Fibroblast of lung (primary cell): ENCODE measurements at regions not wholly inside any gene's neighbourhood (a gene's known extent, or its start where the extent isn't known, plus 50 kb on each side); places are given as distances from the start of the nearest gene placed in this dataset.
A peak's percentile ranks its signal among the peaks of the same experiment; 100 is the strongest.

Source experiments
- DNase-seq, 2 donors: peaks; one replicate each; pipeline versions ENCODE4 v3.0.0 to v3.0.0-alpha.2; 2010; ENCODE audit warnings: low read depth in 2 of 2
- H2AFZ ChIP-seq: 2 replicates; pipeline ENCODE4 v1.5.1; 2012; ENCODE audit warnings: low read length, control low read depth, inconsistent platforms
- H3K27ac ChIP-seq: 2 replicates; pipeline ENCODE4 v1.5.1; 2011; ENCODE audit warnings: low read length, control low read depth; ENCODE audit not compliant: insufficient read depth
- H3K27me3 ChIP-seq: 2 replicates; pipeline ENCODE4 v1.5.1; 2011; ENCODE audit warnings: mild to moderate bottlenecking, low read length; ENCODE audit not compliant: control insufficient read depth, insufficient read depth
- H3K36me3 ChIP-seq: 2 replicates; pipeline ENCODE4 v1.5.1; 2011; ENCODE audit warnings: low read length; ENCODE audit not compliant: control insufficient read depth, insufficient read depth
- H3K4me1 ChIP-seq: 2 replicates; pipeline ENCODE4 v1.5.1; 2011; ENCODE audit warnings: low read length; ENCODE audit not compliant: control insufficient read depth, insufficient read depth; ENCODE audit errors: extremely low read depth
- H3K4me2 ChIP-seq: 2 replicates; pipeline ENCODE4 v1.5.1; 2011; ENCODE audit warnings: low read length, control low read depth; ENCODE audit not compliant: insufficient read depth; ENCODE audit errors: extremely low read depth
- H3K4me3 ChIP-seq, 4 experiments: fragments of 200-600 bp in 1 of 4; sonication (generic) in 1 of 4; replicated peaks in 1 of 4; 2 replicates each; pipeline ENCODE4 v1.5.1; 2011 to 2016; ENCODE audit warnings: low read length in 4 of 4, low read depth in 3 of 4, mild to moderate bottlenecking in 3 of 4, control low read depth in 2 of 4, inconsistent platforms in 1 of 4, mixed read lengths in 1 of 4; ENCODE audit not compliant: insufficient read depth in 1 of 4; ENCODE audit errors: control extremely low read depth in 1 of 4
- H3K79me2 ChIP-seq: 2 replicates; pipeline ENCODE4 v1.5.1; 2012; ENCODE audit warnings: mild to moderate bottlenecking, low read length, inconsistent platforms; ENCODE audit not compliant: control insufficient read depth, insufficient read depth
- H3K9ac ChIP-seq: 2 replicates; pipeline ENCODE4 v1.5.1; 2011; ENCODE audit warnings: mild to moderate bottlenecking, low read length, control low read depth; ENCODE audit not compliant: insufficient read depth
- H3K9me3 ChIP-seq: 2 replicates; pipeline ENCODE4 v1.5.1; 2012; ENCODE audit warnings: low read depth, low read length; ENCODE audit not compliant: control insufficient read depth, insufficient read depth
- H4K20me1 ChIP-seq: 2 replicates; pipeline ENCODE4 v1.5.1; 2011; ENCODE audit warnings: low read length; ENCODE audit not compliant: control insufficient read depth, insufficient read depth; ENCODE audit errors: extremely low read depth
- CTCF ChIP-seq, 2 donors: IDR thresholded peaks in 1 of 2; conservative IDR thresholded peaks in 1 of 2; 1 replicate in 1 of 2; 2 replicates in 1 of 2; pipeline ENCODE4 v1.5.1; 2011 to 2012; ENCODE audit warnings: low read length in 2 of 2, control low read depth in 1 of 2, inconsistent platforms in 1 of 2, low read depth in 1 of 2, mild to moderate bottlenecking in 1 of 2
- EZH2 ChIP-seq: IDR thresholded peaks from 2 replicates; pipeline ENCODE4 v1.5.1; 2012; ENCODE audit warnings: low read length, control low read depth, mild to moderate bottlenecking; ENCODE audit errors: missing control alignments

- H3K9ac ChIP-seq: no peak overlapping the region
- no peaks in the 10 kb centered on the region for H3K79me2 ChIP-seq
- DNase-seq: peak; percentile 86 to 92
- H3K4me3 ChIP-seq: no peak overlapping the region
- peak overlapping the region; percentile 1 for H3K4me2 ChIP-seq
- no peak overlapping the region for H2AFZ ChIP-seq
- no peaks in the 10 kb centered on the region for H3K9me3 ChIP-seq
- no peaks in the 10 kb centered on the region for H3K27me3 ChIP-seq
- peak overlapping the region; percentile 37 for H3K27ac ChIP-seq
- H3K36me3 ChIP-seq: no peaks in the 10 kb centered on the region
- H3K4me1 ChIP-seq: peaks cover 3% of the 10 kb centered on the region
- H4K20me1 ChIP-seq: no peaks in the 10 kb centered on the region
- TF ChIP-seq CTCF (conservative IDR thresholded peaks at IDR 0.05 in 1 of 2, IDR thresholded peaks at IDR 0.05 in 1 of 2; ENCODE audit: low read depth in 1 of 2, low read length in 2 of 2): no peak
- no peak for TF ChIP-seq EZH2
Measured at GRCh38 chr6:132190815-132191175, 210.5 kb downstream of the MOXD1 start.

GRCh38 chr6:132190097-132190814 lies 211.0 kb downstream of the MOXD1 start:
- no peak overlapping the region for H3K4me3 ChIP-seq
- H3K27me3 ChIP-seq: no peaks in the 10 kb centered on the region
- DNase-seq: peak; percentile 43 to 78
- H4K20me1 ChIP-seq: no peaks in the 10 kb centered on the region
- H2AFZ ChIP-seq: no peak overlapping the region
- TF ChIP-seq EZH2: no peak
- TF ChIP-seq CTCF (conservative IDR thresholded peaks at IDR 0.05 in 1 of 2, IDR thresholded peaks at IDR 0.05 in 1 of 2; ENCODE audit: low read depth in 1 of 2, low read length in 2 of 2): no peak
- H3K27ac ChIP-seq: peak overlapping the region; percentile 37
- no peaks in the 10 kb centered on the region for H3K9me3 ChIP-seq
- no peak overlapping the region for H3K9ac ChIP-seq
- H3K4me2 ChIP-seq: no peak overlapping the region
- H3K4me1 ChIP-seq: peaks cover 3% of the 10 kb centered on the region
- no peaks in the 10 kb centered on the region for H3K79me2 ChIP-seq
- H3K36me3 ChIP-seq: no peaks in the 10 kb centered on the region

GRCh38 chr6:132188556-132189264 lies 212.6 kb downstream of the MOXD1 start:
- Histone ChIP-seq H3K36me3 (no peaks in the 10 kb centered on the region), H3K79me2 (no peaks in the 10 kb centered on the region), H3K4me1 (peaks cover 3% of the 10 kb centered on the region), H4K20me1 (no peaks in the 10 kb centered on the region), H3K9me3 (no peaks in the 10 kb centered on the region), H3K4me2 (peak overlapping the region; percentile 60), H3K27ac (peak overlapping the region; percentile 55), H2AFZ (no peak overlapping the region), H3K4me3 (no peak overlapping the region), H3K9ac (no peak overlapping the region), H3K27me3 (no peaks in the 10 kb centered on the region)
- DNase-seq: peak; percentile 84 to 92
- TF ChIP-seq EZH2 (no peak), CTCF (conservative IDR thresholded peaks at IDR 0.05 in 1 of 2, IDR thresholded peaks at IDR 0.05 in 1 of 2; ENCODE audit: low read depth in 1 of 2, low read length in 2 of 2) (no peak)
